K562 (cell line): ENCODE measurements at regions not wholly inside any gene's neighbourhood (a gene's known extent, or its start where the extent isn't known, plus 50 kb on each side); places are given as distances from the start of the nearest gene placed in this dataset.
A peak's percentile ranks its signal among the peaks of the same experiment; 100 is the strongest.

Experiments used
- ATAC-seq: fragments of 200-7000 bp; cut with Tn5 transposase; 3 replicates; pipeline ENCODE4 v1.9.1; 2020; ENCODE audit warnings: moderate library complexity
- BruUV-seq: library from RNA; stranded (reverse); fragments of 400-500 nt; replicated peaks from 2 replicates; lab custom pipeline; 2021; lab: Mats Ljungman, UMichigan
- CTCF ChIA-PET: fragments of 300-600 bp; formaldehyde crosslinking; extraction: SDS; loops from one replicate; lab custom pipeline; 2021; ENCODE audit warnings: low intra/inter-chr PET ratio; lab: Yijun Ruan, JAX
- POLR2A ChIA-PET: fragments of 300-600, 350-650 bp; sonication (Branson Sonifier 250); formaldehyde crosslinking; extraction: SDS; loops from one replicate; lab custom pipeline; 2021; ENCODE audit warnings: antibody characterized with exemption, inconsistent platforms; lab: Yijun Ruan, JAX
- DNase-seq, 4 experiments: peaks; one replicate each; pipeline versions ENCODE4 v3.0.0 to v3.0.0-alpha.2; 2011 to 2018; ENCODE audit warnings: low spot score in 3 of 4, mixed read lengths in 3 of 4; ENCODE audit errors: extremely low read depth in 1 of 4
- FAIRE-seq: peaks from 2 replicates; lab custom pipeline; 2011; peaks lifted over from hg19 to GRCh38; lab: Jason Lieb, UNC
- H2AFZ ChIP-seq: 2 replicates; pipeline ENCODE4 v1.6.0; 2011; ENCODE audit warnings: low read depth, low read length, control low read depth, inconsistent platforms
- H3K27ac ChIP-seq: fragments of 200-600 bp; 3 replicates; pipeline ENCODE4 v1.8.0; 2011; ENCODE audit warnings: low read depth, mild to moderate bottlenecking, control low read depth, inconsistent platforms, low read length, moderate library complexity, mixed read lengths; ENCODE audit errors: extremely low read depth
- H3K27me3 ChIP-seq, 2 experiments: fragments of 300-600 bp in 1 of 2; 2 replicates in 1 of 2; 3 replicates in 1 of 2; pipeline versions ENCODE4 v1.6.0 to v1.8.0; 2011; ENCODE audit warnings: inconsistent platforms in 2 of 2, low read length in 2 of 2, mild to moderate bottlenecking in 1 of 2, mixed read lengths in 1 of 2, moderate library complexity in 1 of 2; ENCODE audit not compliant: control insufficient read depth in 2 of 2, insufficient read depth in 2 of 2
- H3K36me3 ChIP-seq: fragments of 300-600 bp; 3 replicates; pipeline ENCODE4 v1.8.0; 2011; ENCODE audit warnings: mild to moderate bottlenecking, low read length, inconsistent platforms; ENCODE audit not compliant: control insufficient read depth, insufficient read depth
- H3K4me1 ChIP-seq, 2 experiments: fragments of 200-600 bp in 1 of 2; replicated peaks in 1 of 2; 2 replicates in 1 of 2; 3 replicates in 1 of 2; pipeline versions ENCODE4 v1.5.1 to v1.8.0; 2011; ENCODE audit warnings: inconsistent platforms in 2 of 2, low read length in 2 of 2, mild to moderate bottlenecking in 1 of 2, mixed read lengths in 1 of 2, moderate library complexity in 1 of 2; ENCODE audit not compliant: control insufficient read depth in 2 of 2, insufficient read depth in 2 of 2
- H3K4me2 ChIP-seq: 2 replicates; pipeline ENCODE4 v1.6.1; 2011; ENCODE audit warnings: low read length, control low read depth, inconsistent platforms, mixed read lengths; ENCODE audit not compliant: insufficient read depth
- H3K4me3 ChIP-seq: fragments of 200-600 bp; sonication (generic), shearing (Covaris generic); 2 replicates; pipeline ENCODE4 v1.5.1; 2016; ENCODE audit warnings: control low read depth, inconsistent platforms
- H3K79me2 ChIP-seq: fragments of 200-600 bp; 3 replicates; pipeline ENCODE4 v1.8.0; 2011; ENCODE audit warnings: low read length, inconsistent platforms; ENCODE audit not compliant: control insufficient read depth, insufficient read depth
- H3K9ac ChIP-seq, 2 experiments: 2 replicates each; pipeline versions ENCODE4 v1.6.0 to v1.6.1; 2011; ENCODE audit warnings: low read depth in 2 of 2, low read length in 2 of 2, control low read depth in 1 of 2, inconsistent platforms in 1 of 2, mild to moderate bottlenecking in 1 of 2, mixed read lengths in 1 of 2; ENCODE audit not compliant: insufficient read depth in 1 of 2
- H3K9me1 ChIP-seq: one replicate; pipeline ENCODE4 v1.6.0; 2011; ENCODE audit warnings: inconsistent platforms, mild to moderate bottlenecking, low read length, moderate library complexity; ENCODE audit not compliant: control insufficient read depth, insufficient read depth
- H3K9me3 ChIP-seq: replicated peaks from 2 replicates; pipeline ENCODE4 v1.5.1; 2011; ENCODE audit warnings: low read depth, low read length, inconsistent platforms; ENCODE audit not compliant: control insufficient read depth, insufficient read depth
- H4K20me1 ChIP-seq: replicated peaks from 2 replicates; pipeline ENCODE4 v1.6.1; 2011; ENCODE audit warnings: low read length, inconsistent platforms, mixed read lengths; ENCODE audit not compliant: control insufficient read depth, insufficient read depth
- CTBP1 ChIP-seq: fragments of 450-650 bp; IDR thresholded peaks from 2 replicates; pipeline ENCODE4 v1.6.1; 2016; ENCODE audit warnings: borderline replicate concordance
- PTRF ChIP-seq: fragments of 450-650 bp; IDR thresholded peaks from 2 replicates; pipeline ENCODE4 v1.6.1; 2016; ENCODE audit warnings: mild to moderate bottlenecking, missing genetic modification characterization, missing compliant biosample characterization
- WGBS: fragments of 100-300 bp; shearing (Covaris generic); methylation state at CpG from one replicate; pipeline ENCODE4 v1.1.6; 2016; ENCODE audit warnings: low coverage, mixed read lengths; ENCODE audit not compliant: insufficient coverage; ENCODE audit errors: missing lambda C conversion rate; 5-methylcytosine and 5-hydroxymethylcytosine counted together
- in situ Hi-C: fragments of 300-500 bp; cut with MboI; formaldehyde crosslinking; loops from 4 replicates; pipeline ENCODE4 v1.15.0; 2018; ENCODE audit warnings: inconsistent platforms, mixed read lengths
- intact Hi-C: fragments of 100-400 bp; cut with micrococcal nuclease; formaldehyde crosslinking; loops from 2 replicates; pipeline ENCODE4 v1.14.2; 2022
- TF ChIP-seq, protein P1 (sequence below): fragments of 450-650 bp; formaldehyde crosslinking; IDR thresholded peaks from 2 replicates; pipeline ENCODE4 v1.4.0; 2020; ENCODE audit warnings: mild to moderate bottlenecking, mixed read lengths
- TF ChIP-seq, protein P2 (sequence below): fragments of 250-450 bp; sonication (Bioruptor Pico); IDR thresholded peaks from 2 replicates; pipeline ENCODE4 v1.4.0; 2020; ENCODE audit warnings: mild to moderate bottlenecking
- TF ChIP-seq, protein P3 (sequence below): sonication (generic); formaldehyde crosslinking; IDR thresholded peaks from 2 replicates; pipeline ENCODE4 v1.8.0; 2022; ENCODE audit warnings: mild to moderate bottlenecking, missing genetic modification reagents

DNA sequence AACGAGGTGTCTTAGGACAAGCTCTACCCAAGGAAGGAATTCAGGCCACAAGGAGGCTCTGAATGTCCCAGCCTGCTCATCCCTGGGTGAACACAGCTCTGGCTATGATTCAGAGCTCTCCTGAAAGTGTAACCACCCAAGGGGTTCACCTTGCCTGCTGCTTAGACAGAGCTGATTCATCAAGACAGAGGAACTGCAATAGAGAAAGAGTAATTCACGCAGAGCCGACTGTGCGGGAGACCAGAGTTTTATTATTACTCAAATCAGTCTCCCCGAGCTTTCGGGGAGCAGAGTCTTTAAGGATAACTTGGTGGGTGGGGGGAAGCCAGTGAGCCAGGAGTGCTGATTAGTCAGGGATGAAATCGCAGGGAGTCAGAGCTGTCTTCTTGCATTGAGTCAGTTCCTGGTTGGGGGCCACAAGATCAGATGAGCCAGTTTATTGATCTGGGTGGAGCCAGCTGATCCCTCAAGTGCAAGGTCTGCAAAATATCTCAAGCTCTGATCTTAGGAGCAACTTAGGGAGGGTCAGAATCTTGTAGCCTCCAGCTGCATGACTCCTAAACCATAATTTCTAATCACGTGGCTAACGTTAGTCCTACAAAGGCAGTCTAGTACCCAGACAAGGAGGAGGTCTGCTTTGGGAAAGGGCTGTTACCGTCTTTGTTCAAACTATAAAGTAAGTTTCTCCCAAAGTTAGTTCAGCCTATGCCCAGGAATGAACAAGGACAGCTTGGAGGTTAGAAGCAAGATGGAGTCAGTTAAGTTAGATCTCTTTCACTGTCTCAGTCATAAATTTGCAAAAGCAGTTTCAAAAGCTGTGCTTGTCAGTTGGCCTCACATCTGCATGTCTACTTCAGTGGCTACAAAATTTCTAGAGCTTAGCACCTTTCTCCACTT is 123.4 kb upstream of the DAPK1 start (continued):
- TF ChIP-seq, protein P1, sequence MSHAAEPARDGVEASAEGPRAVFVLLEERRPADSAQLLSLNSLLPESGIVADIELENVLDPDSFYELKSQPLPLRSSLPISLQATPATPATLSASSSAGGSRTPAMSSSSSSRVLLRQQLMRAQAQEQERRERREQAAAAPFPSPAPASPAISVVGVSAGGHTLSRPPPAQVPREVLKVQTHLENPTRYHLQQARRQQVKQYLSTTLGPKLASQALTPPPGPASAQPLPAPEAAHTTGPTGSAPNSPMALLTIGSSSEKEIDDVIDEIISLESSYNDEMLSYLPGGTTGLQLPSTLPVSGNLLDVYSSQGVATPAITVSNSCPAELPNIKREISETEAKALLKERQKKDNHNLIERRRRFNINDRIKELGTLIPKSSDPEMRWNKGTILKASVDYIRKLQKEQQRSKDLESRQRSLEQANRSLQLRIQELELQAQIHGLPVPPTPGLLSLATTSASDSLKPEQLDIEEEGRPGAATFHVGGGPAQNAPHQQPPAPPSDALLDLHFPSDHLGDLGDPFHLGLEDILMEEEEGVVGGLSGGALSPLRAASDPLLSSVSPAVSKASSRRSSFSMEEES (CRISPR knock-in tag) = peak; percentile 39
- TF ChIP-seq PTRF = peak; percentile 66; the same call in 1 of the 2 replicates
- TF ChIP-seq, all 486 proteins: peak for 18; not testable (repeated sequence) for 468

DNA sequence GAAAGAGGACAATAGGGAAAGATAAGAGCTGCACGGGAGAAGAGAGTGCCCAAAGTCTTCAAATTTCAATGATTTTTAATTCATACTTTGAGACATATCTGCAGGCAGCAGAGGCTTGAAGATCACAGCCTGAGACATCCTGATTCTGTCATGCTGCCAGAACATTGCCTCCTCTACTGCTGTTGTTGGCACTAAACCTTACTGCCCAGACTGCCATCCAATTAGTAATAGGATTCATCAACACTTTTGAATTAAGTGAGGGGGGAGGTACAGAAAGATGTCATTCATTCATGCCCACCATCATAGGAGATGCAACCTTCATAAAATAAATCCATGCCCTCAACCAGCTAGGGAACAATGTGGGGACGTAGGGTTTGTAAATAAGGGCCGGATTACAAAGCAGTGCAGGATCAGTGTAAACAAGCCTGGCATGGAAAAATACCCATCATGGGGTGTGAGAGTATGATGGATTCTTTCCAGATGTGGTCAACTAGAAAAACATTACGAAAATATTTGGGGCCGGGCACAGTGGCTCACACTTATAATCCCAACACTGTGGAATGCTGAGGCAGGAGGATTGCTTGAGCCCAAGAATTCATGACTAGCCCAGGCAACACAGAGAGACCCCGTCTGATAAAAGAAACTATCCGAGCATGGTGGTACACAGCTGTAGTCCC is 122.1 kb upstream of the DAPK1 start:
- Histone ChIP-seq H3K9me3 (no peaks in the 10 kb centered on the region), H3K79me2 (no peaks in the 10 kb centered on the region), H2AFZ (no peak overlapping the region), H4K20me1 (no peaks in the 10 kb centered on the region), H3K36me3 (no peaks in the 10 kb centered on the region), H3K4me1 (peaks cover 0 to 2% of the 10 kb centered on the region in 2 experiments; a peak in 2 of 5 replicates), H3K4me3 (no peak overlapping the region), H3K9me1 (no peaks in the 10 kb centered on the region), H3K27ac (no peak overlapping the region), H3K27me3 (peaks cover 0 to 8% of the 10 kb centered on the region in 2 experiments; a peak in 3 of 5 replicates), H3K4me2 (no peak overlapping the region), H3K9ac (no peak overlapping the region)
- no TSS peak for BruUV-seq
- intact Hi-C loops = no loop called here
- ChIA-PET CTCF (no interaction called here), POLR2A (no interaction called here)
- TF ChIP-seq, protein P2, sequence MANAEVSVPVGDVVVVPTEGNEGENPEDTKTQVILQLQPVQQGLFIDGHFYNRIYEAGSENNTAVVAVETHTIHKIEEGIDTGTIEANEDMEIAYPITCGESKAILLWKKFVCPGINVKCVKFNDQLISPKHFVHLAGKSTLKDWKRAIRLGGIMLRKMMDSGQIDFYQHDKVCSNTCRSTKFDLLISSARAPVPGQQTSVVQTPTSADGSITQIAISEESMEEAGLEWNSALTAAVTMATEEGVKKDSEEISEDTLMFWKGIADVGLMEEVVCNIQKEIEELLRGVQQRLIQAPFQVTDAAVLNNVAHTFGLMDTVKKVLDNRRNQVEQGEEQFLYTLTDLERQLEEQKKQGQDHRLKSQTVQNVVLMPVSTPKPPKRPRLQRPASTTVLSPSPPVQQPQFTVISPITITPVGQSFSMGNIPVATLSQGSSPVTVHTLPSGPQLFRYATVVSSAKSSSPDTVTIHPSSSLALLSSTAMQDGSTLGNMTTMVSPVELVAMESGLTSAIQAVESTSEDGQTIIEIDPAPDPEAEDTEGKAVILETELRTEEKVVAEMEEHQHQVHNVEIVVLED (CRISPR knock-in tag) = no peak
- TF ChIP-seq, protein P3, sequence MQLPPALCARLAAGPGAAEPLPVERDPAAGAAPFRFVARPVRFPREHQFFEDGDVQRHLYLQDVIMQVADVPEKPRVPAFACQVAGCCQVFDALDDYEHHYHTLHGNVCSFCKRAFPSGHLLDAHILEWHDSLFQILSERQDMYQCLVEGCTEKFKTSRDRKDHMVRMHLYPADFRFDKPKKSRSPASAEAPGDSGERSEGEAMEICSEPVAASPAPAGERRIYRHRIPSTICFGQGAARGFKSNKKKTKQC (CRISPR knock-in tag) = no peak
- TF ChIP-seq CTBP1 = no peak
- no peak for FAIRE-seq
- ATAC-seq = no peak
- no peak for DNase-seq
- WGBS = 19% methylated on average over 7 of the region's 7 CpGs
- in situ Hi-C loops = no loop called here
